HL-60 (cell line): ENCODE measurements at regions not wholly inside any gene's neighbourhood (a gene's known extent, or its start where the extent isn't known, plus 50 kb on each side); places are given as distances from the start of the nearest gene placed in this dataset.
"Not testable (repeated sequence)": the region's sequence is repeated elsewhere in the genome, so short reads cannot be mapped to it uniquely, and the experiment has no call there.

Experiments
- CTCF ChIP-seq: IDR thresholded peaks from one replicate; pipeline ENCODE4 v1.5.1; 2011; ENCODE audit warnings: low read length, control low read depth, inconsistent platforms; ENCODE audit not compliant: insufficient read depth
- TF ChIP-seq, protein P1 (sequence below): IDR thresholded peaks from 2 replicates; pipeline ENCODE4 v1.6.1; 2012; ENCODE audit warnings: low read depth; ENCODE audit not compliant: insufficient replicate concordance

DNA sequence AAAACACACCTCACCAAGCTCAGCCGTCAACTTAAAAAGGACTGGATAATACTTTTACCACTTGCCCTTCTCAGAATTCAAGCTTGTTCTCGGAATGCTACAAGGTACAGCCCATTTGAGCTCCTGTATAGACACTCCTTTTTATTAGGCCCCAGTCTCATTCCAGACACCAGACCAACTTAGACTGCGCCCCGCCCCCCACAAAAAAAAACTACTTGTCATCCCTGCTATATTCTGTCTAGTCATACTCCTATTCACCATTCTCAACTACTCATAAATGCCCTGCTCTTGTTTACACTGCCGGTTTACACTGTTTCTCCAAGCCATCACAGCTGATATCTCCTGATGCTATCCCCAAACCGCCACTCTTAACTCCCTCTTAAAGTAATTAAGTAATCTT lies 1220.5 kb downstream of the OTOL1 start:
- TF ChIP-seq CTCF = not testable (repeated sequence)
- TF ChIP-seq, protein P1, sequence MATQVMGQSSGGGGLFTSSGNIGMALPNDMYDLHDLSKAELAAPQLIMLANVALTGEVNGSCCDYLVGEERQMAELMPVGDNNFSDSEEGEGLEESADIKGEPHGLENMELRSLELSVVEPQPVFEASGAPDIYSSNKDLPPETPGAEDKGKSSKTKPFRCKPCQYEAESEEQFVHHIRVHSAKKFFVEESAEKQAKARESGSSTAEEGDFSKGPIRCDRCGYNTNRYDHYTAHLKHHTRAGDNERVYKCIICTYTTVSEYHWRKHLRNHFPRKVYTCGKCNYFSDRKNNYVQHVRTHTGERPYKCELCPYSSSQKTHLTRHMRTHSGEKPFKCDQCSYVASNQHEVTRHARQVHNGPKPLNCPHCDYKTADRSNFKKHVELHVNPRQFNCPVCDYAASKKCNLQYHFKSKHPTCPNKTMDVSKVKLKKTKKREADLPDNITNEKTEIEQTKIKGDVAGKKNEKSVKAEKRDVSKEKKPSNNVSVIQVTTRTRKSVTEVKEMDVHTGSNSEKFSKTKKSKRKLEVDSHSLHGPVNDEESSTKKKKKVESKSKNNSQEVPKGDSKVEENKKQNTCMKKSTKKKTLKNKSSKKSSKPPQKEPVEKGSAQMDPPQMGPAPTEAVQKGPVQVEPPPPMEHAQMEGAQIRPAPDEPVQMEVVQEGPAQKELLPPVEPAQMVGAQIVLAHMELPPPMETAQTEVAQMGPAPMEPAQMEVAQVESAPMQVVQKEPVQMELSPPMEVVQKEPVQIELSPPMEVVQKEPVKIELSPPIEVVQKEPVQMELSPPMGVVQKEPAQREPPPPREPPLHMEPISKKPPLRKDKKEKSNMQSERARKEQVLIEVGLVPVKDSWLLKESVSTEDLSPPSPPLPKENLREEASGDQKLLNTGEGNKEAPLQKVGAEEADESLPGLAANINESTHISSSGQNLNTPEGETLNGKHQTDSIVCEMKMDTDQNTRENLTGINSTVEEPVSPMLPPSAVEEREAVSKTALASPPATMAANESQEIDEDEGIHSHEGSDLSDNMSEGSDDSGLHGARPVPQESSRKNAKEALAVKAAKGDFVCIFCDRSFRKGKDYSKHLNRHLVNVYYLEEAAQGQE = not testable (repeated sequence)
